ENCODE measurements at regions not wholly inside any gene's neighbourhood (a gene's known extent, or its start where the extent isn't known, plus 50 kb on each side); places are given as distances from the start of the nearest gene placed in this dataset.

GRCh38 chr5:18329328-18329727 is 695.1 kb downstream of the TAF11L14 start:
- no peak for FAIRE-seq
- H3K27ac ChIP-seq (ENCODE audit: control insufficient read depth, insufficient read depth, low read length): no peak overlapping the region
- dilution Hi-C loops (cut with MboI; ENCODE audit: extremely low pct_ligation_motif_present, low sequenced_read_pairs): no loop called here

GRCh38 chr5:18333841-18334240 is 699.6 kb downstream of the TAF11L14 start:
- H3K9me3 ChIP-seq (ENCODE audit: control insufficient read depth, low read depth, low read length): no peaks in the 10 kb centered on the region
- no peaks in the 10 kb centered on the region for H3K27me3 ChIP-seq (ENCODE audit: control insufficient read depth, extremely low read depth, insufficient read depth, low read length)
- no peak for TF ChIP-seq EZH2 (IDR thresholded peaks at IDR 0.05; ENCODE audit: low read length)
- no peak for TF ChIP-seq CTCF (optimal IDR thresholded peaks at IDR 0.05 in 1 of 3, IDR thresholded peaks at IDR 0.05 in 1 of 3, conservative IDR thresholded peaks at IDR 0.05 in 1 of 3; ENCODE audit: extremely low read depth in 1 of 3, insufficient read depth in 2 of 3, low read length in 3 of 3)
- H3K36me3 ChIP-seq (ENCODE audit: control insufficient read depth in 2 of 2, extremely low read depth in 1 of 2, insufficient read depth in 2 of 2, low read length in 2 of 2): no peaks in the 10 kb centered on the region
- H3K9me1 ChIP-seq (ENCODE audit: control insufficient read depth, extremely low read depth, insufficient read depth, low read length): no peaks in the 10 kb centered on the region
- no peak overlapping the region for H3K9ac ChIP-seq (ENCODE audit: control insufficient read depth, extremely low read depth, insufficient read depth, low read length)
- H2AFZ ChIP-seq (ENCODE audit: control insufficient read depth, low read length): no peak overlapping the region
- H4K20me1 ChIP-seq (ENCODE audit: control insufficient read depth, extremely low read depth, insufficient read depth, low read length): no peaks in the 10 kb centered on the region
- FAIRE-seq (no peak), DNase-seq (ENCODE audit: low read depth, low spot score) (no peak)
- H3K27ac ChIP-seq (ENCODE audit: control insufficient read depth, insufficient read depth, low read length): no peak overlapping the region
- H3K4me3 ChIP-seq (ENCODE audit: control insufficient read depth in 2 of 3, extremely low read depth in 1 of 3, insufficient read depth in 2 of 3, low read depth in 1 of 3, low read length in 3 of 3): no peak overlapping the region
- no peak overlapping the region for H3K4me2 ChIP-seq (ENCODE audit: control insufficient read depth, extremely low read depth, insufficient read depth, low read depth, low read length)
- H3K4me1 ChIP-seq (ENCODE audit: control insufficient read depth, extremely low read depth, insufficient read depth, low read length): no peaks in the 10 kb centered on the region
- dilution Hi-C loops (cut with MboI; ENCODE audit: extremely low pct_ligation_motif_present, low sequenced_read_pairs): no loop called here
- no peaks in the 10 kb centered on the region for H3K79me2 ChIP-seq (ENCODE audit: control insufficient read depth, insufficient read depth, low read length)

More at GRCh38 chr5:18329328-18329727, 695.1 kb downstream of the TAF11L14 start:
- H3K36me3 ChIP-seq (ENCODE audit: control insufficient read depth in 2 of 2, extremely low read depth in 1 of 2, insufficient read depth in 2 of 2, low read length in 2 of 2): no peaks in the 10 kb centered on the region
- H3K4me3 ChIP-seq (ENCODE audit: control insufficient read depth in 2 of 3, extremely low read depth in 1 of 3, insufficient read depth in 2 of 3, low read depth in 1 of 3, low read length in 3 of 3): no peak overlapping the region
- H3K79me2 ChIP-seq (ENCODE audit: control insufficient read depth, insufficient read depth, low read length): no peaks in the 10 kb centered on the region
- no peak overlapping the region for H3K4me2 ChIP-seq (ENCODE audit: control insufficient read depth, extremely low read depth, insufficient read depth, low read depth, low read length)
- TF ChIP-seq CTCF (optimal IDR thresholded peaks at IDR 0.05 in 1 of 3, IDR thresholded peaks at IDR 0.05 in 1 of 3, conservative IDR thresholded peaks at IDR 0.05 in 1 of 3; ENCODE audit: extremely low read depth in 1 of 3, insufficient read depth in 2 of 3, low read length in 3 of 3) (no peak), EZH2 (IDR thresholded peaks at IDR 0.05; ENCODE audit: low read length) (no peak)
- no peaks in the 10 kb centered on the region for H4K20me1 ChIP-seq (ENCODE audit: control insufficient read depth, extremely low read depth, insufficient read depth, low read length)
- no peak overlapping the region for H2AFZ ChIP-seq (ENCODE audit: control insufficient read depth, low read length)
- H3K27me3 ChIP-seq (ENCODE audit: control insufficient read depth, extremely low read depth, insufficient read depth, low read length): no peaks in the 10 kb centered on the region
- no peaks in the 10 kb centered on the region for H3K9me3 ChIP-seq (ENCODE audit: control insufficient read depth, low read depth, low read length)
- DNase-seq (ENCODE audit: low read depth, low spot score): no peak
- H3K9me1 ChIP-seq (ENCODE audit: control insufficient read depth, extremely low read depth, insufficient read depth, low read length): no peaks in the 10 kb centered on the region
- no peaks in the 10 kb centered on the region for H3K4me1 ChIP-seq (ENCODE audit: control insufficient read depth, extremely low read depth, insufficient read depth, low read length)
- H3K9ac ChIP-seq (ENCODE audit: control insufficient read depth, extremely low read depth, insufficient read depth, low read length): no peak overlapping the region
